ENCODE measurements at regions not wholly inside any gene's neighbourhood (a gene's known extent, or its start where the extent isn't known, plus 50 kb on each side); places are given as distances from the start of the nearest gene placed in this dataset.

- no peak for DNase-seq (ENCODE audit: extremely low spot score)
- POLR2A ChIA-PET = no interaction called here
- CTCF ChIA-PET = interaction anchor here (1.0 to 1.3 kb wide), 3 partner anchors 9 to 20 kb away, joined by 3 to 4 read pairs (median 4); no protein-coding TSS in a partner anchor
- TF ChIP-seq, protein P1, sequence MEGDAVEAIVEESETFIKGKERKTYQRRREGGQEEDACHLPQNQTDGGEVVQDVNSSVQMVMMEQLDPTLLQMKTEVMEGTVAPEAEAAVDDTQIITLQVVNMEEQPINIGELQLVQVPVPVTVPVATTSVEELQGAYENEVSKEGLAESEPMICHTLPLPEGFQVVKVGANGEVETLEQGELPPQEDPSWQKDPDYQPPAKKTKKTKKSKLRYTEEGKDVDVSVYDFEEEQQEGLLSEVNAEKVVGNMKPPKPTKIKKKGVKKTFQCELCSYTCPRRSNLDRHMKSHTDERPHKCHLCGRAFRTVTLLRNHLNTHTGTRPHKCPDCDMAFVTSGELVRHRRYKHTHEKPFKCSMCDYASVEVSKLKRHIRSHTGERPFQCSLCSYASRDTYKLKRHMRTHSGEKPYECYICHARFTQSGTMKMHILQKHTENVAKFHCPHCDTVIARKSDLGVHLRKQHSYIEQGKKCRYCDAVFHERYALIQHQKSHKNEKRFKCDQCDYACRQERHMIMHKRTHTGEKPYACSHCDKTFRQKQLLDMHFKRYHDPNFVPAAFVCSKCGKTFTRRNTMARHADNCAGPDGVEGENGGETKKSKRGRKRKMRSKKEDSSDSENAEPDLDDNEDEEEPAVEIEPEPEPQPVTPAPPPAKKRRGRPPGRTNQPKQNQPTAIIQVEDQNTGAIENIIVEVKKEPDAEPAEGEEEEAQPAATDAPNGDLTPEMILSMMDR (IDR thresholded peaks at IDR 0.05; ENCODE audit: control extremely low read depth, extremely low read depth, low read depth, missing control alignments) = no peak
Observed at GRCh38 chr11:80331694-80332093, 890.9 kb upstream of the TENM4 start.

GRCh38 chr11:80330264-80330663 lies 889.4 kb upstream of the TENM4 start:
- POLR2A ChIA-PET = no interaction called here
- TF ChIP-seq, protein P1 (IDR thresholded peaks at IDR 0.05; ENCODE audit: control extremely low read depth, extremely low read depth, low read depth, missing control alignments) = no peak
- no peak for DNase-seq (ENCODE audit: extremely low spot score)
- CTCF ChIA-PET = interaction anchor here (0.9 to 1.9 kb wide), 3 partner anchors 9 to 31 kb away, joined by 3 to 4 read pairs (median 3); no protein-coding TSS in a partner anchor

GRCh38 chr11:80328774-80329173 lies 887.9 kb upstream of the TENM4 start:
- ChIA-PET CTCF (interaction anchor here (1.9 kb wide), 1 partner anchor 10 kb away, joined by 4 read pairs; no protein-coding TSS in a partner anchor), POLR2A (no interaction called here)
- TF ChIP-seq, protein P1 (IDR thresholded peaks at IDR 0.05; ENCODE audit: control extremely low read depth, extremely low read depth, low read depth, missing control alignments) = no peak
- DNase-seq (ENCODE audit: extremely low spot score) = no peak

DNA sequence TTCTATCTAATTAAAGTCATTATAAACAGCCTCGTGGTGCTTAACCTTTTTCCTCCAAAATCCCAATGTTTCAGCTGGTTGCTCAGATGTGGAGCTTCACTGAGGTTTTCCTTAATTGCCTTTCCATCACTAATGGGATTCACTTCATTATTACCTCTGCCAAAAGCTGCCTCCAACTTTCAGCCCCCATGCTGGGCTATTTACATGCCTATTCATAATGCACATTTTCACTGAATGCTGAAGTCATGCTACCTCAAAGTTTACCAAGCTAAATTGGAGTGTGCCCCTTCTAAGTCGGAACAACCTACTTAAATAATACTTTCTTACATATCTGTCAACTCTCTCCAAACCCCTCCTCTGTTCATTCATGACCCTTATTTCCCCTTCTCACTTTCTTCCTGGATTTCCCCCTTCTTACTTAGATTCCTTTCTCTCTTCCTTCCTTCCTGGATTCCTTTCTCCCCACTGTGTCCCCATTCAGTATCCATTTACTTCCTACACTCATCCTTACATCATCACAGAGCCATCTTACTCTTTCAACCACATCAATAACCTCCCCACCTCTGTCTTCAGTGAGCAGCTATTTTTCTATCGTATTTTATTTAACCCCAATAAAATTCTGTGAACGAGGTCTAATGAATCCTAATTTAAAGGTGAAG lies 887.3 kb upstream of the TENM4 start:
- POLR2A ChIA-PET = no interaction called here
- DNase-seq (ENCODE audit: extremely low spot score) = no peak
- CTCF ChIA-PET = no interaction called here
- TF ChIP-seq, protein P1 (IDR thresholded peaks at IDR 0.05; ENCODE audit: control extremely low read depth, extremely low read depth, low read depth, missing control alignments) = no peak

- DNase-seq (ENCODE audit: extremely low spot score) = no peak
- CTCF ChIA-PET = interaction anchor here (1.2 to 1.8 kb wide), 2 partner anchors 8 to 19 kb away, joined by 3 to 4 read pairs; no protein-coding TSS in a partner anchor
- TF ChIP-seq, protein P1 (IDR thresholded peaks at IDR 0.05; ENCODE audit: control extremely low read depth, extremely low read depth, low read depth, missing control alignments) = no peak
- POLR2A ChIA-PET = no interaction called here
Observed at GRCh38 chr11:80321786-80322185, 881.0 kb upstream of the TENM4 start.

DNA sequence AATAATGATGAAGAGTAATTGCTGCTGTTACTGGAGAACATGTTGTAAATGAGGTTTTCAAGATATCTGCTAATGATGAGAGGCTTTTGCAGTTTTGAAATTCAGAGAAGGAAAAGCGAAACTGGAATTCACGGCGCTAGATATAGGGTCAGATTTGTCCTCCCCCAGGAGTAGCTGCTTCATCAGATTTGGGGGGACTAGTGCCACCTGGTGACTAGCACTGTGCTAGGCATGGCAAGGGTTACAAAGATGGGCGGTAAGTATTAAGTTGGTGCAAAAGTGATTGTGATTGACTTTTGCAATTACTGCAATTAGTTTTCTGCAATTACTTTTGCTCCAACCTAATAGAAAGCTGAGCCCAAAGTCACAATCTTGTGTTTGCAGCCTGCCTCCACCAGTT lies 879.9 kb upstream of the TENM4 start:
- TF ChIP-seq, protein P1 (IDR thresholded peaks at IDR 0.05; ENCODE audit: control extremely low read depth, extremely low read depth, low read depth, missing control alignments) = no peak
- ChIA-PET POLR2A (no interaction called here), CTCF (interaction anchor here (1.2 to 1.8 kb wide), 2 partner anchors 9 to 18 kb away, joined by 3 to 4 read pairs; no protein-coding TSS in a partner anchor)
- DNase-seq (ENCODE audit: extremely low spot score) = no peak
